ENCODE measurements at regions not wholly inside any gene's neighbourhood (a gene's known extent, or its start where the extent isn't known, plus 50 kb on each side); places are given as distances from the start of the nearest gene placed in this dataset.

DNA sequence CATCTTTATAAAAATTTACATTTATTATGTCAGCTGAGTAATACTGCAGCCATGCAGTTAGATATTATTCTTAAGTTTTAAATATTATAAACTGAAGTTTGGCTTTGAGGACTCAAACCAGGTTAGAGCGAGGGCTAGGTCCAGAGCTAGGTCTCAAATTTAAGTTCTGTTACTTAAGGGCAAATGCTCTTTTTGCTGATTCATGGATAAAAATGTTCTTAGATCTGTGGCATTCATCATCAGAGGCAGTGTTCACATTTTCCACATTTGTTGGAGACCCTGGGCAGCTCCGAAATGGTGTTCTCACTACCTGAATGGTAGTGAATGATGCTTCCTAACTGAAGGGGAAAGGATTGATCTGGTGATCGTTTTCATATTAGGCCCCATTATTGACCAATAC lies 121.4 kb upstream of the MB21D2 start:
- TF ChIP-seq POLR2A (IDR thresholded peaks at IDR 0.05; ENCODE audit: low read depth, low read length) (no peak), POLR2AphosphoS5 (IDR thresholded peaks at IDR 0.05; ENCODE audit: low read depth, low read length) (no peak)
